Coronary artery (tissue), 2 donors: ENCODE measurements at regions not wholly inside any gene's neighbourhood (a gene's known extent, or its start where the extent isn't known, plus 50 kb on each side); places are given as distances from the start of the nearest gene placed in this dataset.

ENCODE experiments used
- DNase-seq: peaks from one replicate; pipeline ENCODE4 v3.0.0-alpha.2; 2017; ENCODE audit warnings: low spot score
- H3K27ac ChIP-seq, 2 donors: fragments of 200-600 bp; sonication (generic); one replicate each; pipeline ENCODE4 v1.5.1; 2016 to 2019
- H3K4me3 ChIP-seq: fragments of 200-600 bp; sonication (generic); 2 replicates; pipeline ENCODE4 v1.5.1; 2016; ENCODE audit warnings: mild to moderate bottlenecking, moderate library complexity
- TF ChIP-seq, protein P1 (sequence below): fragments of 200-600 bp; sonication (generic); IDR thresholded peaks from one replicate; pipeline ENCODE4 v1.5.1; 2019; ENCODE audit warnings: antibody characterized with exemption

DNA sequence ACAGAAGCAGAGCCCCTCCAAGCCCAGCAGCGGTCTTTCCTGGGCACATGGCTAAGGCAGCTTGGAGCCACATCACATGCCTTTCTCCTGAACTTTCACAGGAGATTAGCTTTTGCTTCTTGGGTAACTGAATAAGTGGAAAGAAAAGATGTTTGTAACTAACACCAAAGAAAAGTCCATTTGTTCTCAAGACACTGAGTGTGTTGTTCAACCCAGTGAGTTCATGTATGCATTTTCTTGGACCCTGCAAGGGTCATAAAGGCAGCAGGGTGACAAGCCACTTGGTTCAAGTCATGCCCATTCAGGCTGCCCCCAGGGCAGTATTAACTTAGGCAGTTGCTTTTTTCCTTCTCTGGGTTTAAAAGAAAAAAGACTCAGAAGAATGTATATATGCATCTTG lies 203.4 kb downstream of the FAM76B start:
- H3K27ac ChIP-seq: no peak overlapping the region
- TF ChIP-seq, protein P1, sequence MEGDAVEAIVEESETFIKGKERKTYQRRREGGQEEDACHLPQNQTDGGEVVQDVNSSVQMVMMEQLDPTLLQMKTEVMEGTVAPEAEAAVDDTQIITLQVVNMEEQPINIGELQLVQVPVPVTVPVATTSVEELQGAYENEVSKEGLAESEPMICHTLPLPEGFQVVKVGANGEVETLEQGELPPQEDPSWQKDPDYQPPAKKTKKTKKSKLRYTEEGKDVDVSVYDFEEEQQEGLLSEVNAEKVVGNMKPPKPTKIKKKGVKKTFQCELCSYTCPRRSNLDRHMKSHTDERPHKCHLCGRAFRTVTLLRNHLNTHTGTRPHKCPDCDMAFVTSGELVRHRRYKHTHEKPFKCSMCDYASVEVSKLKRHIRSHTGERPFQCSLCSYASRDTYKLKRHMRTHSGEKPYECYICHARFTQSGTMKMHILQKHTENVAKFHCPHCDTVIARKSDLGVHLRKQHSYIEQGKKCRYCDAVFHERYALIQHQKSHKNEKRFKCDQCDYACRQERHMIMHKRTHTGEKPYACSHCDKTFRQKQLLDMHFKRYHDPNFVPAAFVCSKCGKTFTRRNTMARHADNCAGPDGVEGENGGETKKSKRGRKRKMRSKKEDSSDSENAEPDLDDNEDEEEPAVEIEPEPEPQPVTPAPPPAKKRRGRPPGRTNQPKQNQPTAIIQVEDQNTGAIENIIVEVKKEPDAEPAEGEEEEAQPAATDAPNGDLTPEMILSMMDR: no peak
- no peak for DNase-seq
- no peak overlapping the region for H3K4me3 ChIP-seq

DNA sequence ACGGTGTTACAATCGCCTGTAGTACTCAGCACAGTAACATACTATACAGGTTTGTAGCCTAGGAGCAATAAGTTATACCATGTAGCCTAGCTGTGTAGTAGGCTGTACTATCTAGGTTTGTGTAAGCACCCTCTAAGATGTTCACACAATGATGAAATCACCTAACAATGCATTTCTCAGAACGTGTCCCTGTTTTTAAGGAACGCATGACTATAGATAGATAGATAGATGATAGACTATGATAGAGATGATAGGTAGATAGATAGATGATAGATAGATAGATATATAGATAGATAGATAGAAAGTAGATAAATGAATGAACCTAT lies 203.9 kb downstream of the FAM76B start:
- no peak overlapping the region for H3K27ac ChIP-seq
- no peak for DNase-seq
- TF ChIP-seq, protein P1: no peak
- no peak overlapping the region for H3K4me3 ChIP-seq

- no peak overlapping the region for H3K27ac ChIP-seq
- DNase-seq: no peak
- no peak overlapping the region for H3K4me3 ChIP-seq
- TF ChIP-seq, protein P1: no peak
Measured at GRCh38 chr11:95585069-95585751, 204.4 kb downstream of the FAM76B start.

GRCh38 chr11:95584589-95584988 lies 205.0 kb downstream of the FAM76B start:
- no peak overlapping the region for H3K27ac ChIP-seq
- no peak overlapping the region for H3K4me3 ChIP-seq
- TF ChIP-seq, protein P1: no peak
- no peak for DNase-seq

GRCh38 chr11:95584180-95584579 lies 205.4 kb downstream of the FAM76B start:
- TF ChIP-seq, protein P1: no peak
- no peak overlapping the region for H3K27ac ChIP-seq
- DNase-seq: no peak
- no peak overlapping the region for H3K4me3 ChIP-seq

DNA sequence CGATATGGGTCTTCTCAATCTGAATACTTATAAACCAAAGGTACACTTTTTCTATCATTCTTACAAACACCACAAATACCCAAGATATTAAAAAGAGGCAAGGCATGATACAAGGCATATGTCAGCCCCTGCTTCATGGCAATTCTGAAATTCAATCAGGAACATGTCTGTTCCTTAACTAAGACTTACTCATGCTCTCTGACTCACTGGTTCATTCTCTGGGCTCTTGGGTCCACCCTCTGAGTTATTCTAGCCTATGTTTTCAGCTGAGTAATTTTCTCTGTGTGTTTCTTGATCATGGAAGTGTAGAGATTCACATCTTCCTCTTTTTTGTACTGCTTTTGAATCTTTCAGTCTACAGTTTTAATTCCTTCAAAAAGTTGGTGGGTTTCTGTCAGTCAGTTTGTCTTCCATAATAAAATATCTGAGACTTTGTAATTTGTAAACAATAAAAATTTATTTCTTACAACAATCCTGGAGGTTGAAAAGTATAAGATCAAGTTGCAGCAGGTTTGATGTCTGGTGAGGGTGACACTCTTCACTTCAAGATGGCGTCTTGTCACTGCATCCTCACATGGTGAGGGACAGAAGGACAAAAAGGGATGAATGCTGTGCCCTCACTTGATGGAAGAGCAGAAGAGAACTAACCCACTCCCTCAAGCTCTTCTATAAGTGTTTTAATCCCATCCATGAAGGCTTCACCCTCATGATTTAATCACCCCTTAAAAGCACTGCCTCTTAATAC lies 211.7 kb downstream of the FAM76B start:
- Histone ChIP-seq H3K4me3 (no peak overlapping the region), H3K27ac (peak overlapping the region in 1 of 2 donors; percentile 73)
- TF ChIP-seq, protein P1: no peak
- DNase-seq: no peak
